ENCODE measurements at regions not wholly inside any gene's neighbourhood (a gene's known extent, or its start where the extent isn't known, plus 50 kb on each side); places are given as distances from the start of the nearest gene placed in this dataset.
"Not testable (repeated sequence)": the region's sequence is repeated elsewhere in the genome, so short reads cannot be mapped to it uniquely, and the experiment has no call there.

GRCh38 chr20:48019940-48020339, 234.7 kb upstream of the SULF2 start:
- no peaks in the 10 kb centered on the region for H3K79me2 ChIP-seq (ENCODE audit: low read depth)
- Mint-ChIP-seq H3K4me1 (peaks cover 19% of the 10 kb centered on the region), H3K36me3 (no peaks in the 10 kb centered on the region), H3K9me3 (peaks cover 16% of the 10 kb centered on the region), H3K27me3 (ENCODE audit: insufficient read depth, low read depth) (peaks cover 6% of the 10 kb centered on the region), H3K4me3 (peak overlapping the region; percentile 46), H3K27ac (peak overlapping the region; percentile 88)
- H3K9ac ChIP-seq = no peak overlapping the region
- no peak for DNase-seq (ENCODE audit: low spot score)
- no peak overlapping the region for H3K4me2 ChIP-seq
- H3K27me3 ChIP-seq = no peaks in the 10 kb centered on the region
- no peaks in the 10 kb centered on the region for H4K20me1 ChIP-seq (ENCODE audit: low read depth)
- no peaks in the 10 kb centered on the region for H3K4me1 ChIP-seq
- no peak overlapping the region for H3K27ac ChIP-seq
- H3K9me3 ChIP-seq (ENCODE audit: low read depth) = no peaks in the 10 kb centered on the region
- no peaks in the 10 kb centered on the region for H3K36me3 ChIP-seq
- H3K4me3 ChIP-seq = no peak overlapping the region
- no peak overlapping the region for H2AFZ ChIP-seq (replicated peaks)
- TF ChIP-seq EZH2 (IDR thresholded peaks at IDR 0.05) (no peak), EZH2phosphoT487 (IDR thresholded peaks at IDR 0.05) (no peak)
- no peaks in the 10 kb centered on the region for H3F3A ChIP-seq (ENCODE audit: low read depth)

- TF ChIP-seq, protein P1, sequence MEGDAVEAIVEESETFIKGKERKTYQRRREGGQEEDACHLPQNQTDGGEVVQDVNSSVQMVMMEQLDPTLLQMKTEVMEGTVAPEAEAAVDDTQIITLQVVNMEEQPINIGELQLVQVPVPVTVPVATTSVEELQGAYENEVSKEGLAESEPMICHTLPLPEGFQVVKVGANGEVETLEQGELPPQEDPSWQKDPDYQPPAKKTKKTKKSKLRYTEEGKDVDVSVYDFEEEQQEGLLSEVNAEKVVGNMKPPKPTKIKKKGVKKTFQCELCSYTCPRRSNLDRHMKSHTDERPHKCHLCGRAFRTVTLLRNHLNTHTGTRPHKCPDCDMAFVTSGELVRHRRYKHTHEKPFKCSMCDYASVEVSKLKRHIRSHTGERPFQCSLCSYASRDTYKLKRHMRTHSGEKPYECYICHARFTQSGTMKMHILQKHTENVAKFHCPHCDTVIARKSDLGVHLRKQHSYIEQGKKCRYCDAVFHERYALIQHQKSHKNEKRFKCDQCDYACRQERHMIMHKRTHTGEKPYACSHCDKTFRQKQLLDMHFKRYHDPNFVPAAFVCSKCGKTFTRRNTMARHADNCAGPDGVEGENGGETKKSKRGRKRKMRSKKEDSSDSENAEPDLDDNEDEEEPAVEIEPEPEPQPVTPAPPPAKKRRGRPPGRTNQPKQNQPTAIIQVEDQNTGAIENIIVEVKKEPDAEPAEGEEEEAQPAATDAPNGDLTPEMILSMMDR (IDR thresholded peaks at IDR 0.05) = no peak
- TF ChIP-seq EZH2 (IDR thresholded peaks at IDR 0.05) (no peak), EZH2phosphoT487 (IDR thresholded peaks at IDR 0.05) (no peak)
- Histone ChIP-seq H4K20me1 (ENCODE audit: low read depth) (no peaks in the 10 kb centered on the region), H3F3A (ENCODE audit: low read depth) (no peaks in the 10 kb centered on the region), H3K4me3 (no peak overlapping the region), H2AFZ (replicated peaks) (no peak overlapping the region), H3K27me3 (no peaks in the 10 kb centered on the region), H3K4me1 (no peaks in the 10 kb centered on the region), H3K36me3 (no peaks in the 10 kb centered on the region), H3K27ac (no peak overlapping the region), H3K9me3 (ENCODE audit: low read depth) (no peaks in the 10 kb centered on the region), H3K9ac (no peak overlapping the region), H3K4me2 (no peak overlapping the region), H3K79me2 (ENCODE audit: low read depth) (no peaks in the 10 kb centered on the region)
- Mint-ChIP-seq H3K4me3 (no peak overlapping the region), H3K9me3 (peaks cover 16% of the 10 kb centered on the region), H3K36me3 (no peaks in the 10 kb centered on the region), H3K27me3 (ENCODE audit: insufficient read depth, low read depth) (peaks cover 6% of the 10 kb centered on the region), H3K4me1 (peaks cover 17% of the 10 kb centered on the region), H3K27ac (peak overlapping the region; percentile 25)
- DNase-seq (ENCODE audit: low spot score) = no peak
Observed at GRCh38 chr20:48019496-48019895, 234.2 kb upstream of the SULF2 start.

DNA sequence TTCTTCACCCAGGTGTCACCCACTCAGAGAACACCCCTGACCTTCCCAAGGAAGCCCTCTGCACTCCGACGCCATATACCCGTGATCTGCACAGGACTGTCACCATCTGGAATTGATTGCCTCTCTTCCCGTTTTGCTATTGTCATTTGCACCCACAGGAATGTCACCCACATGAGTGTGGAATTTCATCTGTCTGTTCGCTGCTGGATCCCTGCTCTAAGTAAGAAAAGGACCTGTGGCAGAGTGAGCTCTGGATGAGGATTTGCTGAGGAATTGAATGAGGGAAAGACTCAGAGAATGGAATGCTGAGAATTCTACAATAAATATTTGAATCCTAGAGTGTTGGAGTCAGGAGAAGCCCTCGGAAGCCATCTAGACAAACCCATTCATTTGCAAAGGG, 233.6 kb upstream of the SULF2 start:
- DNase-seq (ENCODE audit: low spot score); H3K36me3 ChIP-seq; H3K9ac ChIP-seq; H3K27me3 ChIP-seq; H3K9me3 ChIP-seq (ENCODE audit: low read depth); H3K79me2 ChIP-seq (ENCODE audit: low read depth); H3K27ac ChIP-seq; H2AFZ ChIP-seq (replicated peaks); H3K4me1 ChIP-seq; H4K20me1 ChIP-seq (ENCODE audit: low read depth); H3K36me3 Mint-ChIP-seq; H3K27me3 Mint-ChIP-seq (ENCODE audit: insufficient read depth, low read depth); H3F3A ChIP-seq (ENCODE audit: low read depth); H3K4me3 ChIP-seq; H3K4me2 ChIP-seq: not testable (repeated sequence)
- Mint-ChIP-seq H3K4me3 (peak overlapping the region; percentile 19), H3K27ac (peak overlapping the region; percentile 72), H3K4me1 (peaks cover 17% of the 10 kb centered on the region), H3K9me3 (peaks cover 19% of the 10 kb centered on the region)

DNA sequence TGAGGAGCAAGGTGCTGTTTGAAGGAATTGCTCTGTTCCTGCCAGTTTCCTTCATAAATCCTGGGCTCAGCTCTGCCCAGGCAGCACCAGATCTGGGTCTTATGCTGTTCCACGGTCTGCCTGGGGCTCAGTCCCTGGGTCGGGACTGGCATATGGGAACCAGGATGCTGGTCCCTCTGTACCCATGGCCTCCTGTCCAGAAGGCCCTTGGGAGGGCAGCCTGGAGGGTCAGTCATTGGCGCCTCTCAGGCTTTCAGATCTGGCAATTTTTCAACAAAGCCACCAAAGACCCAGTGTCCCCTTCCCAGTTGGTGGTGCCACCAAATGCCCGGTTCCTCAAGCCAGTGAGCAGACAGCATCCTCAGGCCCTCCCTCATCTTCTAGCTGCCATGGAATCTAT, 232.7 kb upstream of the SULF2 start:
- no peak overlapping the region for H3K27ac ChIP-seq
- H2AFZ ChIP-seq (replicated peaks) = no peak overlapping the region
- Mint-ChIP-seq H3K4me3 (no peak overlapping the region), H3K9me3 (peaks cover 14% of the 10 kb centered on the region), H3K27ac (no peak overlapping the region), H3K4me1 (peaks cover 17% of the 10 kb centered on the region), H3K27me3 (ENCODE audit: insufficient read depth, low read depth) (peaks cover 9% of the 10 kb centered on the region), H3K36me3 (no peaks in the 10 kb centered on the region)
- no peaks in the 10 kb centered on the region for H3F3A ChIP-seq (ENCODE audit: low read depth)
- H3K27me3 ChIP-seq = no peaks in the 10 kb centered on the region
- no peak overlapping the region for H3K4me3 ChIP-seq
- no peak for DNase-seq (ENCODE audit: low spot score)
- no peaks in the 10 kb centered on the region for H4K20me1 ChIP-seq (ENCODE audit: low read depth)
- H3K4me1 ChIP-seq = no peaks in the 10 kb centered on the region
- H3K9me3 ChIP-seq (ENCODE audit: low read depth) = no peaks in the 10 kb centered on the region
- no peak for TF ChIP-seq EZH2phosphoT487 (IDR thresholded peaks at IDR 0.05)
- no peak for TF ChIP-seq EZH2 (IDR thresholded peaks at IDR 0.05)
- TF ChIP-seq, protein P1 (IDR thresholded peaks at IDR 0.05) = no peak
- no peaks in the 10 kb centered on the region for H3K79me2 ChIP-seq (ENCODE audit: low read depth)
- no peak overlapping the region for H3K9ac ChIP-seq
- H3K4me2 ChIP-seq = no peak overlapping the region
- H3K36me3 ChIP-seq = no peaks in the 10 kb centered on the region
